GM21360 (cell line): ENCODE measurements at regions not wholly inside any gene's neighbourhood (a gene's known extent, or its start where the extent isn't known, plus 50 kb on each side); places are given as distances from the start of the nearest gene placed in this dataset.

Source experiments
- ATAC-seq: cut with Tn5 transposase; IDR thresholded peaks from one replicate; pipeline ENCODE4 v1.9.1; 2021; ENCODE audit warnings: mild to moderate bottlenecking, moderate library complexity; ENCODE audit not compliant: unreplicated experiment

GRCh38 chr16:55115506-55115905 lies 184.8 kb downstream of the IRX5 start:
- ATAC-seq, result no peak

GRCh38 chr16:55116165-55116920 lies 185.7 kb downstream of the IRX5 start:
- ATAC-seq, result no peak

DNA sequence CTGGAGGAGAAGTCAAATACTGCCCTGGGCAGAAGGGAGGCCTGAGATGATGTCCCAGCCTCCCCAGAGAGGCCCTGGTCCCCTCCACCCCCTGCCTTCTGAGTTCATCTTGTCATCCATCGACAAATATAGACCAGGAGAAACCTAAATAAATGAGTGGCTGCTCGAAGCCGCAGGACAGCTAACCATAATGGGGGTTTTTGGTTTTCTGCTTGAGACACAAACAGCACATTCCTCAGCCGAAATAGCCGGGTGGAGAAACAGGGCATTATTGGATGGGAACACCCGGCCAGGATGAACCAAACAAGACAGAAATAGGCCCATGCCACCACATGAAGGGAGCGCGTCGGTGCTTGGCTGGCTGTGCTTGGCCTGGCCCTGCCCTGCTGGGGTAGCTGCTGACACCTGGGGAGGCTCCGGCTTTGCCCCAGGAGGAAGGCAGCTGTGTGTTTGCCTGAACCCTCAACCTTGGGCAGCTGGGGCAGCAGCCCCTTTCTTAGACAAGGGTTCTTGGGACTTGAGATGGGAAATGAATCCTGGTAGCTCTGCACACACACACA lies 188.1 kb downstream of the IRX5 start:
- no peak for ATAC-seq

GRCh38 chr16:55120408-55120807 lies 189.7 kb downstream of the IRX5 start:
- ATAC-seq, result no peak

GRCh38 chr16:55120826-55121225 lies 190.2 kb downstream of the IRX5 start:
- no peak for ATAC-seq

- no peak for ATAC-seq
Observed at GRCh38 chr16:55123652-55124051, 193.0 kb downstream of the IRX5 start.

DNA sequence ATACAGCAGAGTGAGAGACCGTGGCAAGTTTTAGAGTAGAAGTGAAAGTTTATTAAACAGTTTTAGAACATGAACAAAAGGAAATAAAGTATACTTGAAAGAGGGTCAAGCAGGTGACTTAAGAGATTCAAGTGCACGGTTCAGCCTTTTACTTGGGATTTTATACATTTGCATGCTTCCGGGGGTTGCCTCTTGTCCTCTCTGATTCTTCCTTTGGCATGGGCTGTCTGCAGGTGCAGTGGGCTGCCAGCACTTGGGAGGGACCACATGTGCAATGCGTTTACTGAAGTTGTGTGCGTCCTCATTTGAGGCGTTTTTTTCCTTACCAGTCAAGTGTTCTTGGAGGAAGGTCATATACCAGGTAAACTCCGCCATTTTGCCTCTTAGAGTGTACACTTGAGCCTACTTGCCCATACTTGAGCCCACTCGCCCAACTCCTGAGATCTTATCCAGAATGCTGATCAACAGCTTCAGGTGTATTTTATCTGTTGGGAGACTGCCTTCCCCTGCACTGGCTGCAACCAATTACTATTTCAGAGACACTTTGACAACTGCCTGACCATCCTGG lies 195.2 kb downstream of the IRX5 start:
- ATAC-seq, result no peak

- no peak for ATAC-seq
Observed at GRCh38 chr16:55126456-55126855, 195.8 kb downstream of the IRX5 start.

GRCh38 chr16:55130456-55130855 lies 193.5 kb upstream of the IRX6 start:
- ATAC-seq, result no peak

- ATAC-seq, result no peak
Observed at GRCh38 chr16:55130911-55131310, 193.1 kb upstream of the IRX6 start.

DNA sequence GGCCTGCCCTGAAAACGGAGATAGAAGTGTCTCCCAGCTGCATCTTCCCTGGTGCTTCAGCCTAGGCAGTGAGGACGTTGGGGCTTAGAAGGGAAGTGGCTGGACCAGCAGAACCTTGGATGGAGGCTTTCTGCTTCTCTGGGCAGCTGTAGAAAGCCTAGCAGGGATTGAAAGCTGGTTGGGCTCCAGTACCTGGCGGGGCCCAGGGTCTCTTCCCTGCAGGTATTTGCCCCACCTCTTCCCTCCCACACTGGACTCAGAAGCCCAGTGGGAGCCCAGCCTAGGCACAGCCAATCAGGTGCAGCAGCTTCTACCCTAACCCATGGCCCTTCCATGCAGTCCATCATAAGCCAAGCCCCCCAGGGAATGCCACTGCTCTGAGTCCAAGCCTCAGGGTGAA lies 190.3 kb upstream of the IRX6 start:
- ATAC-seq, result no peak

DNA sequence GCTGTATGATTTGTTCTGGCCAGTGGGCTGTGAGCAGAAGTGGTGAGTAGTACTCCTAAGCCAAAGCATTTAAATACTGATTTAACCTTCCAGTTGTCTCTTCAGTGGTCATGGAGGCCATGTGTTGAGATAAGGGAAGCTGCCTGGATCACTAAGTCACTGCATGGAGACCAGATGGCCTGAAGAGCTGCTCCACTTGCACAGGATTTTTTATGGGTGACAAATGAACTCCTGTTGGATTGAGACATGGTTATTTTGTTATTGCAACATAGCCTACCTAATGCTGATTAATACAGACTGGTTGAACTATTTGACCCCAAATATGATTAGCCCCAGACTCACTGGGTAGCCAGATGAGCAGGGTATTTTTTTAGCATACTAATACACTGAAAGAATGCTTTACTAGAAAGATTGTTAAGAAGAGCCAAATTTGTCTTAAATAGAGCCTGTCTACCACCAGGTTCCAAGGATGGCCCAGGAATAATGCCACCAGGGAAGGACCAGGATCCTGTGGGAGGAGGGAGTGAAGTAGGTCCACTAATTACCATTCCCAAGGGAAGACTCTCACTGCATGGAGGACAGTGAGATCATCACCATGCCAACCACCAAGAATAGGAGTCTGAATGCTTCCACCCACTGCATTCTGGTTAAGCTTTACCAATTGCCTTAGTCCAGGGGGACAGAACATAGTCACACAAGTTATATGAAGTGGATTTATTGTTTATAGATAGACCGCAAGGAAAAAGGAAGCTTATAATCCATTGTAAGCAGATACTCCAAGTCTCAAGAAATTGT lies 187.4 kb upstream of the IRX6 start:
- ATAC-seq, result no peak

GRCh38 chr16:55138298-55138697 lies 185.7 kb upstream of the IRX6 start:
- ATAC-seq, result no peak

DNA sequence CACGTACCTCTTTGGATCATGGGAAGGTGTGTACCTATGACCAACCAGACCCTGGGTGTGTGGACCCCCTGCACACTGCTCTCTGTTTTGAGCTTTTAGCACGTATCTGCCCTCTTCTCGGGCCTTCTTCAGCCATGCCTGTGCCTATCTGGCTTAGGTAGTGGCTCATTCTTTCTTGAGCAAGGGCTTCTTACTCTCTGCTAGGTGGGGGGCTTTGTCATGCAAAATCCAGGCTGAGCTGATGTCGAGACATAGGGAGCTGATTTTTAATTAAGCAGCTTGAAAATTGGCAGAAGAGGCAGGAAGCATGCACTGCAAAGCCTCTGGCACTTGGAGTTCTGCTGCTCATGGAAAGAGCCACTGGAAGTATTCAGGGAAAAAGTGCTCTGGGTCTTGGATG lies 181.6 kb upstream of the IRX6 start:
- no peak for ATAC-seq

DNA sequence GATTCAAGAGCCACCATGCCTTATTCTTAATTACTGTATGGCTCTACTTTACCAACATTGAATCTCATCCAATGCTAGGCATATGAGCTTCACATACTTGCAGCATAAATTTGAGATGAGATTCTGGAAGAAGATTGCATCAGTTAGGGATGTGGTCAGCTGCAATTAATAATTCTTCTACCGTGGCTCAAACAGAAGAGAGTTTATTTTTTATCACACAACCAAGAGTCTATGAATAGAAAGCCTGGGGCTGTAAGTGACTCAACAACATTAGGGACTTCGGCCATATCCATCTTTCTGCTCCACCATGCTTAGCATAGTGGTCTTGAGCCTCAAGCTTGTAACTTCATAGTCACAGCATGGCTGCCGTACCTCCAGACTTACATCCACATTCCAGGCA lies 179.4 kb upstream of the IRX6 start:
- ATAC-seq, result no peak

DNA sequence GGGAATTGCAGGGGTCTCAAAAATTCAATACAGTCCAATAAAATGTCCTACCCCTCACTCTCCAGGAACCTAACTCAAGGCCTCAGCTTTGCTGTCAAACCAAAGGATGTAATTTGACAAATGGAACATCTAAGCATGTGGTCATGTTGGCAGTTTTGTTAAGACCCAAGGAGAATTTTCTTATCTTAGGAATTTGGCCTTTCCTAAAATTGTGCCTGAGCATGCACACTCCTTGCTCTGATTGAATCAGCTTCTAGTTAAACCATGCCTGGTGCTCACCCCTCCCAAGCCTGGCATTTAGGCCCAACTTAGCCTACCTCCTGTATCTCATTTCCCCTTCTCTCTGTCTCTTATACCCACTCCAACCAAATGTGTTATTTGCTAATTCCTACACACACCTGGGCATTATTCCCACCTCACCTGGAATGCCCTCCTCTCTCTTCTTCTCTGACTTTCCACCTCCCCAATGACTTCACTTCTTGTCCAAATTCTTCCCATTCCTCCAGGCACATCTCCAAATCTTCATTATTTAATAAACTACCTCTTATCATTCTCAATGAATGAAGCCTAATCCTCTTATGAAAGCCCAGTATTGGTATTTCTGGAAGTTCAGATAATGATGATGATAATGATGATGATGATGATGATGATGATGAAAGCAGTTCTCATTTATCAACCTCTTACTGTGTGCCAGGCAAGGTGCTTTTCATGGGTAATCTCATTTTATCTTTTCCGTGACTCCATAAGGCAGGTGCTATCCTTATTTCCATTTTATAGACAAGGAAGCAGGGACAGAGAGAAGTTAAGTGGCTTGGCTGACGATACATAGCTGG lies 178.0 kb upstream of the IRX6 start:
- ATAC-seq, result no peak

DNA sequence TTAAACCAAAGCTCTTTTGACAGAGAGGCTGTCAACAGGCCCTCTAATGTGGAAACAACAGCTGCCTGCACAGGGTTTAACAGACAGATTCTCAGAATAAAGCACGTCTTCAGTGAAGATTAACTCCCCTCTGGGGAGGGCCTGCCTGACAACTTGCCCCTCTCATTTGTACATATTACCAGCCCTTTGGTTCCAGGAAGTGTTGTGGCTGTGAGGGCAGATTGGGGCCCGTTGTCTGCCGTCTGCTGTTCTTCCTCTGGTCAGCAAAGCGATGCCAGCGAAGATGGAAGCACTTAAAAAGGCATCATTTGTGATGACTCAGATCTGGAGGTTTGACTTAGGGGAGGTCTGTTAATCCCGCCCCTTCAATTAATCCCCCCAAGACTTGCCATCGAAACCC lies 177.0 kb upstream of the IRX6 start:
- no peak for ATAC-seq

- no peak for ATAC-seq
Observed at GRCh38 chr16:55147396-55147795, 176.6 kb upstream of the IRX6 start.

DNA sequence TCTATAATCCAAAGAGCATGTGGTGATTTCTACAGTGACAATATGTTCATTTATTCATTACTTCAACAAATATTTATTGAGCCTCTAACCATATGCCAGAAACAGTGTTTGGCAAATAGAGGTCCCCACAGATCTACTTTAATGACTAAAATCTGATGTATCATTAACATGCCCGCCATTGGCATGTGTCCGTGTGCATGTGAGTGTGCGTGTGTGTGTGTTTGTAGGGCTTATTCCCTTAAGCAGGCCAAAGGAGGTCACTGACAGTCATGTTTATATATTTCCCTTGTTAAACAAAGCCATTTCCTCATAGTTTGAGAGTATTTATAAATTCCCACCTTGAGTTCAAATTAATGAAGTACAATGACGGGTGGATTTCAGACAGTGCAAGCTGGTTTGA lies 174.4 kb upstream of the IRX6 start:
- ATAC-seq, result no peak

GRCh38 chr16:55151561-55152305 lies 172.3 kb upstream of the IRX6 start:
- no peak for ATAC-seq
